ENCODE measurements at regions not wholly inside any gene's neighbourhood (a gene's known extent, or its start where the extent isn't known, plus 50 kb on each side); places are given as distances from the start of the nearest gene placed in this dataset.

DNA sequence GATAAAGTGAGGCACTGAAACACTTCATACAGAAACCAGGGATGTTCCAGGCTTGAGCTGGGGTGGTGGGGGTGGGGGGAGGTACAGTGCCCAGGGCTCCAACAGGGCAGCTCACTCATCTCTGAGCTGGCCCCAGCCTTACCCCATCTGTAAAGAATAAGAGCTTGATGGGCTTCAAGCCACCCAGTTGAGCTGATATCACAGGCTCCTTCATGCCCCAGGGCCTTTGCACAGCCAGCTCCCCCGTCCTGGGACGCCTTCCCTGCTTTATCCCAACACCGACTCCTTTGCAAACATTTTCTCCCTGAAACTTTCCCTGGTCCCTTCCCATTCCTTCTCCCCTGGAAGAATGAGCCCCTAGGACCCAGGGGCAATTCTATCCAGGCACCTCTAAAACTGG is 261.7 kb downstream of the PARN start:
- Histone ChIP-seq H4K20me1 (ENCODE audit: insufficient read depth, low read length) (no peaks in the 10 kb centered on the region), H3K4me1 (ENCODE audit: low read length) (no peaks in the 10 kb centered on the region), H3K79me2 (ENCODE audit: low read length) (no peaks in the 10 kb centered on the region), H3K4me3 (ENCODE audit: low read length) (no peak overlapping the region), H3K27ac (ENCODE audit: low read length) (no peak overlapping the region), H3K9me2 (replicated peaks; ENCODE audit: insufficient read depth, low read length) (no peaks in the 10 kb centered on the region), H3K9ac (ENCODE audit: low read length) (no peak overlapping the region), H3K27me3 (replicated peaks; ENCODE audit: insufficient read depth, low read length) (no peaks in the 10 kb centered on the region), H3K36me3 (replicated peaks; ENCODE audit: insufficient read depth, low read length) (no peaks in the 10 kb centered on the region), H3K9me3 (replicated peaks; ENCODE audit: insufficient read depth, low read length) (no peaks in the 10 kb centered on the region), H2AFZ (ENCODE audit: low read length) (no peak overlapping the region), H3K4me2 (ENCODE audit: low read depth, low read length) (no peak overlapping the region), H3F3A (ENCODE audit: insufficient read depth, low read length) (no peaks in the 10 kb centered on the region)
- TF ChIP-seq EZH2phosphoT487 (IDR thresholded peaks at IDR 0.05; ENCODE audit: low read length) (no peak), EZH2 (optimal IDR thresholded peaks at IDR 0.05; ENCODE audit: low read depth, low read length) (no peak)
- TF ChIP-seq, protein P1, sequence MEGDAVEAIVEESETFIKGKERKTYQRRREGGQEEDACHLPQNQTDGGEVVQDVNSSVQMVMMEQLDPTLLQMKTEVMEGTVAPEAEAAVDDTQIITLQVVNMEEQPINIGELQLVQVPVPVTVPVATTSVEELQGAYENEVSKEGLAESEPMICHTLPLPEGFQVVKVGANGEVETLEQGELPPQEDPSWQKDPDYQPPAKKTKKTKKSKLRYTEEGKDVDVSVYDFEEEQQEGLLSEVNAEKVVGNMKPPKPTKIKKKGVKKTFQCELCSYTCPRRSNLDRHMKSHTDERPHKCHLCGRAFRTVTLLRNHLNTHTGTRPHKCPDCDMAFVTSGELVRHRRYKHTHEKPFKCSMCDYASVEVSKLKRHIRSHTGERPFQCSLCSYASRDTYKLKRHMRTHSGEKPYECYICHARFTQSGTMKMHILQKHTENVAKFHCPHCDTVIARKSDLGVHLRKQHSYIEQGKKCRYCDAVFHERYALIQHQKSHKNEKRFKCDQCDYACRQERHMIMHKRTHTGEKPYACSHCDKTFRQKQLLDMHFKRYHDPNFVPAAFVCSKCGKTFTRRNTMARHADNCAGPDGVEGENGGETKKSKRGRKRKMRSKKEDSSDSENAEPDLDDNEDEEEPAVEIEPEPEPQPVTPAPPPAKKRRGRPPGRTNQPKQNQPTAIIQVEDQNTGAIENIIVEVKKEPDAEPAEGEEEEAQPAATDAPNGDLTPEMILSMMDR (IDR thresholded peaks at IDR 0.05; ENCODE audit: low read length), result no peak
- no peak for DNase-seq

DNA sequence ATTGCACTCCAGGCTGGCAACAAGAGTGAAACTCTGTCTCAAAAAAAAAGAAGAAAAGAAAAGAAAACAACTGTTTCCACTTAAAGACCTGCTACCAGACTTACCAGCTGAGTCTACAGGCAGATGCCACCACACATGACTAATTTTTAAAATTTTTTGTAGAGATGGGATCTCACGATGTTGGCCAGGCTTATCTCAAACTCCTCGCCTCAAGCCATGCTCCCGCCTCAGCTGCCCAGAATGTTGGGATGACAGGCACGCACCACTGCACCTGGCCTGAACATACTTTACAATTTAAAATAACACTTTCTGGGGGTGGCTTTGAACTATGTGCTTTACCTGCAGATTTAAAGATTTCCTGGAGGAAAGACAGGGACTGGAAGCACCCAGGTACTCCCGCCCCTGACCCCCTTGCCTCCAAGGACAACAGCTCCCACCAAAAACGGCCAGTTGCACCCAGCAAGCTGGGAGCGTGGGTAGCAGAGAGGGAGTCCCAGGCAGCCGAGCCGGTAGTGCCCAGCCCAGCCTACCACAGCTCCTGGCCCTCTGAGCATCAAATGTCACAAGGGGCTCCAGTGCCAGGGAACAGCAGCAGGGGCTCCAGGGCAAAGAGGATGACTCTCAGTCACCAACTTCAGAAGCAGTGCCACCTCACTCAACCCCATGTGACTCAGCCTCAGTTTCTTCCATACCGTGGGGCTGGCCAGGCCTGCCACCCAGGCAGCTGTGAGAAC is 262.9 kb downstream of the PARN start:
- H3K9me2 ChIP-seq (replicated peaks; ENCODE audit: insufficient read depth, low read length), result no peaks in the 10 kb centered on the region
- H3K79me2 ChIP-seq (ENCODE audit: low read length), result no peaks in the 10 kb centered on the region

DNA sequence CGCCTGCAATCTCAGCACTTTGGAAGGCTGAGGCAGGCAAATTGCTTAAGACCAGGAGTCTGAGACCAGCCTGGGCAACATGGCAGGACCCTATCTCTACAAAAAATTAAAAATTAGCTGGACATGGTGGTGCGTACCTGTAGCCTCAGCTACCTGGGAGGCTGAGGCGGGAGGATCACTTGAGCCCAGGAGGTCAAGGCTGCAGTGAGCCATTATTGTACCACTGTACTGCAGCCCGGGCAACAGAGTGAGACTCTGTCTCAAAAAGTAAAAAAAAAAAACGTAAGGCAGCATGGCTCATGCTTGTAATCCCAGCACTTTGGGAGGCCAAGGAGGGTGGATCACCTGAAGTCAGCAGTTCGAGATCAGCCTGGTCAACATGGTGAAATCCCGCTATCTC is 263.6 kb downstream of the PARN start:
- no peak overlapping the region for H3K4me2 ChIP-seq (ENCODE audit: low read depth, low read length)
- no peak overlapping the region for H3K9ac ChIP-seq (ENCODE audit: low read length)
- no peaks in the 10 kb centered on the region for H4K20me1 ChIP-seq (ENCODE audit: insufficient read depth, low read length)
- H3K4me1 ChIP-seq (ENCODE audit: low read length), result no peaks in the 10 kb centered on the region
- H3K79me2 ChIP-seq (ENCODE audit: low read length), result no peaks in the 10 kb centered on the region
- H3K4me3 ChIP-seq (ENCODE audit: low read length), result no peak overlapping the region
- no peak overlapping the region for H3K27ac ChIP-seq (ENCODE audit: low read length)
- no peaks in the 10 kb centered on the region for H3K27me3 ChIP-seq (replicated peaks; ENCODE audit: insufficient read depth, low read length)
- no peaks in the 10 kb centered on the region for H3K9me3 ChIP-seq (replicated peaks; ENCODE audit: insufficient read depth, low read length)
- no peak overlapping the region for H2AFZ ChIP-seq (ENCODE audit: low read length)
- no peaks in the 10 kb centered on the region for H3K36me3 ChIP-seq (replicated peaks; ENCODE audit: insufficient read depth, low read length)
- H3K9me2 ChIP-seq (replicated peaks; ENCODE audit: insufficient read depth, low read length), result no peaks in the 10 kb centered on the region
- H3F3A ChIP-seq (ENCODE audit: insufficient read depth, low read length), result no peaks in the 10 kb centered on the region
- TF ChIP-seq, protein P1 (IDR thresholded peaks at IDR 0.05; ENCODE audit: low read length), result no peak
- TF ChIP-seq EZH2 (optimal IDR thresholded peaks at IDR 0.05; ENCODE audit: low read depth, low read length), result no peak
- TF ChIP-seq EZH2phosphoT487 (IDR thresholded peaks at IDR 0.05; ENCODE audit: low read length), result no peak
- DNase-seq, result no peak

More for the DNA sequence above, 262.9 kb downstream of the PARN start:
- Histone ChIP-seq H3F3A (ENCODE audit: insufficient read depth, low read length) (no peaks in the 10 kb centered on the region), H3K4me3 (ENCODE audit: low read length) (no peak overlapping the region), H3K4me2 (ENCODE audit: low read depth, low read length) (no peak overlapping the region), H2AFZ (ENCODE audit: low read length) (no peak overlapping the region), H3K27me3 (replicated peaks; ENCODE audit: insufficient read depth, low read length) (no peaks in the 10 kb centered on the region), H3K36me3 (replicated peaks; ENCODE audit: insufficient read depth, low read length) (no peaks in the 10 kb centered on the region), H3K27ac (ENCODE audit: low read length) (no peak overlapping the region), H3K9ac (ENCODE audit: low read length) (no peak overlapping the region), H3K9me3 (replicated peaks; ENCODE audit: insufficient read depth, low read length) (no peaks in the 10 kb centered on the region), H3K4me1 (ENCODE audit: low read length) (no peaks in the 10 kb centered on the region), H4K20me1 (ENCODE audit: insufficient read depth, low read length) (no peaks in the 10 kb centered on the region)
- TF ChIP-seq EZH2phosphoT487 (IDR thresholded peaks at IDR 0.05; ENCODE audit: low read length) (no peak), EZH2 (optimal IDR thresholded peaks at IDR 0.05; ENCODE audit: low read depth, low read length) (no peak)
- TF ChIP-seq, protein P1 (IDR thresholded peaks at IDR 0.05; ENCODE audit: low read length), result no peak
- DNase-seq, result no peak
